Fibroblast of gingiva (primary cell): ENCODE measurements at regions not wholly inside any gene's neighbourhood (a gene's known extent, or its start where the extent isn't known, plus 50 kb on each side); places are given as distances from the start of the nearest gene placed in this dataset.

ENCODE experiments used
- DNase-seq: peaks from one replicate; pipeline ENCODE4 v3.0.0-alpha.2; 2011; ENCODE audit warnings: low read depth

DNA sequence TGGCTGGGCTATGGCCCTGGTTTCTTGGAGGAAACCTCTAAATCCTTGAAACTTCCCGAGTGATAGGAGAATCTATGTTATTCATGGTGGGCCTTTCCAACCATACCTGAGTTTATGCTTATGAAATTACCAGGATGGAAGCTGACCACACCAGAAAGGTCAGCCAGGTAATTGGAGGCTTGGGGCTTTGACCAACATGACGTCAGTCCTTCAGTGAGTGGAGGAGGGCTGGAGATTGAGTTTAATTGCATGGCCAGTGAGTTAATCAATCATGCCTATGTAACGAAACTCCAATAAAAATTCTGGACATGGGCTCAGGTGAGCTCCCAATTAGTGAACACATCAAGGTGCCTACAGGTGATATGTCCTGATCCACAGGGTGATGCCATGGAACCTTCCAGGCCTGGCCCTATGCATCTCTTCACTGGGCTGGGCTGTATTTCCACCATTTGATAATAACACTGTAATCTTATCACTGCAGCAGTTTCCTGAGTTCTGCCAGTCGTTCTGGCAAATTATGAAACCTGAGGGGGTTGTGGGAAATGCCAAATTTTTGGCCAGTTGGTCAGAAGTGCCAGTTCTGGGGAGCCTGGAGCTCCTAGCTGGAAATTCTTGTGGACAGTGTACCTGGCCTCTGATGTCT is 106.5 kb downstream of the CDH26 start:
- DNase-seq, result no peak

- DNase-seq, result no peak
Observed at GRCh38 chr20:60065741-60066437, 107.7 kb downstream of the CDH26 start.

DNA sequence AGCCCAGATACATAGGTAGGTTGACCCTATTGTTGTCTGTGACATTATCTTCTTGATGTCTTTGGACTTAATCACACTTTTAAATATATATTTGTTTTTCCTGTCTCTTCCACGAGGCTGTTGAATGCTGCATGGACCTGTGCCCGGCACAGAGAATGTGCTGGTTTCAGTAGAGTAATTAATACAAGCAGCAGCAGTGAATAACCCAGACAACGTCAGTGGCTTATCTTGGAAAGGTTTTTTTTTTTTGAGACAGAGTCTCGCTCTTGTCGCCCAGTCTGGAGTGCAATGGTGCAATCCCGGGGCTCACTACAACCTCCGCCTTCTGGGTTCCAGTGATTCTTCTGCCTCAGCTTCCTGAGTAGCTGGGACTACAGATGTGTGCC is 108.2 kb downstream of the CDH26 start:
- no peak for DNase-seq

GRCh38 chr20:60068509-60068908 is 110.3 kb downstream of the CDH26 start:
- DNase-seq, result no peak

DNA sequence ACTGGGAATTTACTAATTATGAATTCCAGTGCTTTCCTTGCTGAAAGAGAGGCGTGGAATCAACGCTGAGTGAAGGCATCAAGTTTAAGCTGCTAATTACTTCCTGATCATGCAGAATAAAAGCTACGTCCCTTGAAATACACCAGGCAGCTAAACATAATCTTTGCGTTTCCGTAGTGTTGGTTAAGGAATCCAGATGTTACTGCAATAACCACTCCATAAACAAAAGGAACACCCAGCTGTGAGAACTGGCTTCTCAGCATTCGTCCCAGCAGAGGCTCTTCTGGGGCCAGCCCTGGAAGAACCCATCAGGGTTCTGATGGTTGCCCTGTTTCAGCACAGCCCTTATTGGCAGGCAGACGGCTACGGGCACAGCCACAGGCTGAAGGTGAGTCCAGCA is 111.4 kb downstream of the CDH26 start:
- no peak for DNase-seq

- DNase-seq, result no peak
Observed at GRCh38 chr20:60070791-60071190, 112.6 kb downstream of the CDH26 start.

DNA sequence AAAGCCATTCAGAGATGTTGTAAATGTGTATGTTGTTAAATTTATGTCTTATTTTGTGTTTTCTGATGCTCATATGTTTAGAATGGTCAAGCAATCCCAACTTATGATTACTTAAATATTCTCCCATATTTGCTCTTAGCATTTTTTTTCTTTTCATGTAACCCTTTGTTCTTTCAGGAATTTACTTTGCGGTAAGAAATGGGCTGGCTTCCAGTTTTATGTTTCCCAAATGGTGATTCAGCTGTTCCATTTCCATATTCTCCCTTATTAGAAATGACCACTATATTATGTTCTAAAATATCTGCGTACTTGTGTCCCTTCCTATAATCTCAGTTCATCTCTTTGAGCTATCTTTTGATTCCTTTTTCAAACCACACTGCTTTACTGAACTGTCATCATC is 113.7 kb downstream of the CDH26 start:
- no peak for DNase-seq

GRCh38 chr20:60073086-60073485 is 114.9 kb downstream of the CDH26 start:
- no peak for DNase-seq

GRCh38 chr20:60073504-60073903 is 115.3 kb downstream of the CDH26 start:
- DNase-seq, result no peak

GRCh38 chr20:60074276-60074675 is 116.1 kb downstream of the CDH26 start:
- DNase-seq, result no peak

- no peak for DNase-seq
Observed at GRCh38 chr20:60078351-60079250, 120.4 kb downstream of the CDH26 start.

DNA sequence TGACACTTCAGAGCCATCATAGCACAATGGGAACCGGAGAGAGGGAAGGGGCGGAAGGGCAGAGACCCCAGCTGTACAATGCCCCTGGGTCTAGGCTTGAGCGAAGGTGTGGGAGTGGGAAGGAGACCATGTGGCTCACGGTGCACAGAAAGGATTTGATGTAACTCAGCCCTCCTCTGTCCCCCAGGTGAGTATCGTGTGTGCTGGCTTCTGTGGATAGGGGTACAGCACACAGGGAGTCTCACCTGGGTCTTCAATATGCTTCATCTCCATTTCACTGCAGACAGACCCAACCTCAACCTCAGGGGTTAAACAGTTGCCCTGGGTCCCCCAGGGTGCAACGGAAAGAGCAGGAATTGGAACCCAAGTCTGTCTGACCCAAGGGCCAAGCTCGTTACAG is 122.2 kb downstream of the CDH26 start:
- no peak for DNase-seq

- DNase-seq, result no peak
Observed at GRCh38 chr20:60085551-60086132, 127.4 kb downstream of the CDH26 start.

DNA sequence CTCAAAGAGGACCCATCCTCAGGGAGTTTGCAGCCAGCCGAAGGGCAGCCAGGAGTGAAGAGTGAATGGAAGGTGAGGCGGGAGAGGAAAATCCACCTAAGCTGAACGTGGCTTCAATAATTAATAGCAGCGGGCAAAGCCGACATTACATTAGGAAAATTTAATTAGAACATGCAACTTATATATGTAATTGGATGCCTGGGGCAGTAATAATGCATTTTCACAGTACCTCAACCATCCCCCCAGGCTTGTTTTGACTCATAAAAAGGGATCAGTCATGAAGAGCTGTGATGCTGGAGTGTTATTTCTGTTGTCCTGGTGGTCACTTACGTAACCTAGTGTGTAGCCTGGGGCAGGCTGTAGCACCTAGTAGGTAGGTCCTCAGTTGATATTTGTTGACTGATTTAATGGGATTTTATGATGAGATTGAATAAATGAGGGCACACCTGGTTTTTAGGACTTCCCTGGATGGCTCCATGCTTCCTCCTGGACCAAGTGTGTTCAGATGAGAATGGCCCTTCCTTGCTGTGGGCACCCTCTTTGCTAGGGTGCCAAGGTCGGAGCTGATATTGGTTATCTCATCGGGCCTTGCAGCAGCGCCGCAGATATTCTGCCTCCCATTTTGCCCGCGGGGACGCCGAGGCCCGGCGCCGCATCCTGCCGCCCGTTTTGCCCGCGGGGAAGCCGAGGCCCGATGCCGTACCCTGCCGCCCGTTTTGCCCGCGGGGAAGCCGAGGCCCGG is 128.8 kb downstream of the CDH26 start:
- DNase-seq, result no peak

GRCh38 chr20:60087563-60088105 is 129.4 kb downstream of the CDH26 start:
- DNase-seq, result peak; percentile 20

DNA sequence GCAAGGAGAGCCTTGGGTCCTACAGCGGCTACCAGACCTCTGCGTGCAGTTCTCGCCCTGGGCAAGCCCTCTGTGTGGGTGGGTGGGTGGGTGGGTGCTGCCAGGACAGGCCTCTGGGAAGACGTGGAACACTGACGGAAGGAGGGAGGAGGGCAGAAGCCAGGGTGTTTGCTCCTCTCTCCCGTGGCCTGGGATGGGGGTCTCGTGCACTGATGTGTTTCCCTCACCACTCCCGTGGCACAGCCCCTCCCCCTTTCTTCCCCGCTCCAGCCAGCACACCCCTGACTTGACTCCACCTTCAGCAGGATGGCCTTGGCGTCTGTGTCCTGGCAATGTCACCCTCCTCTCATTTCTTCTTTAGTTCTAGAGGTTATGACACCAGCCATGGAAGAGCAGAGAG is 130.0 kb downstream of the CDH26 start:
- no peak for DNase-seq

DNA sequence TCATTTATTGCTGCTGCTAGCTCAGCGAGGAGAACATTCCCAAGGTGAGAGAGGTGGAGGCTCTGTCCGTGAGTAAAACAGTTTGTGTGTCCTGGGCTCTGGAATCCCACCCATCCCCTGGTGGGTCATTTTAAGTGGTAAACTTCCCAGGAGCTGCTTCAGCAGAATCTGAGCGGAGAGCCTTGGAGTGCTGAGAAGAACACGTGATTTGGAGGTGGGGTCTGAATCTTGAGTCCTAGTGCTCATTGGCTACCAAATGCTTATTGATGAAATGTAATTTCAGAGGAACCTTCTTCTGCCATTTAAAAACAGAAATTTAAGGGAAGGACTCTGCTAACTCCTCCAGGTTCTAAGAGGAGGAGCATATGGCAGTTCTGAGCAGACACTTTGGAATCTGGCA is 132.4 kb downstream of the CDH26 start:
- no peak for DNase-seq

- DNase-seq, result no peak
Observed at GRCh38 chr20:60091305-60091704, 133.1 kb downstream of the CDH26 start.

DNA sequence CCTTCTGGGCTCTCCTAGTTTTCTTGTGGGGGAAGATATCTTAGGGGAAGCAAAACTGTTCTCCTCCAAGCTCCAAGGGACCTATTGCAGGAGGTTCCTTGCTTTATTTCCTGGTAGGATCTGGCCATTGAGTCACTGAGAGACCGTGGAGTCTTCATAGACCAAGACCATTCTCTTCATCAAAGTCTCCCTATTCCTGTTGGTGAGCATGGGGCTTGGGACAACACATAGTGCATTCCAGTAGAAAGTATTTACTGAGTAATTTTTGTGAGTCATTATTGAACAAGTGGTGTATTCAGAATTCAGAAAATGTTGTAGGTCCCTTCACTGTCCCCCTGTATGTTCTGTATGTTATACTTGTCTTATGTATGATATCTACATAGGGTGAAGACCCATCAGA is 133.6 kb downstream of the CDH26 start:
- no peak for DNase-seq

- DNase-seq, result no peak
Observed at GRCh38 chr20:60092729-60093128, 134.5 kb downstream of the CDH26 start.

DNA sequence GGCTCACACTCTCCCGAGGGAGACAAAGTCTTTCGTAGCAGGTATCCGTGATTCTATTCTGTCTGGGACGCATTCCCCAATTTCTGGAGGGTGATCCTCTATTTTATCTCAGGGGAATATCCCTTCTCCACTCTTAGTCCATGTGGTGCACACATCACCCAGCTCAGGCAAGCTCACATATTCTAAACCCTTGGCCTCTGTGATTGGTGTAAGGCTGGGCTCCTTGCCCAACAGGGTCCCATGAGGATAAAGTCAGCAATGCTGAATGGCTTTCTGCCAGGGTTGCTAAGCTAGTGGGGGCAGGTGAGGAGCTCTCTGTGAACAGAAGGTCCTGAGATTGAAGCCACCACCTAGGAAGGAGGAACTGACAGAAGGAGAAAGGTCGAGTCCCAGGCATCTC is 137.2 kb downstream of the CDH26 start:
- no peak for DNase-seq

DNA sequence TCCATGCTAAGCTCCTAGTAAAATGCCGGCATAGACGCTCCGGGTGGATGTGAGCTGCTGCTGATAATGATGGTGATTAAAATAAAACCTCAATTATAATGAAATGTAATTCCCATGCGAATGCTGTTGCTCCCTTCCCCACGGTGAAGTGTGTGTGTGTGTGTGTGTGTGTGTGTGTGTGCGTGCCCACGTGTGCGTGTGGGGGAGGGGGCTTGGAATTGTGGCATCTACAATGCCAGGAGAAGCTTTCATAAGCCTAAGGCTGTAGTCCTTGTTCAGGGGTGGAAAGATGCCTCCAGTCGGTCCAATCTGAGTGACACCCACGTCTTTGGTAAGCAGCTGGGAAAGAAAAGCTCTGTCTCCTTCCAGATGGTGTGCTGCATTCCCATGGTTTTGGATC is 137.9 kb downstream of the CDH26 start:
- no peak for DNase-seq
